Testis (tissue), 2 donors: ENCODE measurements at regions not wholly inside any gene's neighbourhood (a gene's known extent, or its start where the extent isn't known, plus 50 kb on each side); places are given as distances from the start of the nearest gene placed in this dataset.

Experiments used
- POLR2A ChIP-seq: fragments of 450-650 bp; IDR thresholded peaks from one replicate; pipeline ENCODE4 v1.6.1; 2017; ENCODE audit warnings: antibody characterized with exemption, mild to moderate bottlenecking, moderate library complexity
- TF ChIP-seq, protein P1 (sequence below), 3 experiments: fragments of 450-650 bp in 2 of 3; fragments of 200-600 bp in 1 of 3; sonication (generic) in 1 of 3; IDR thresholded peaks; one replicate each; pipeline ENCODE4 v1.5.1; 2016 to 2019; ENCODE audit warnings: antibody characterized with exemption in 3 of 3, mild to moderate bottlenecking in 2 of 3, moderate library complexity in 1 of 3

- TF ChIP-seq POLR2A, result no peak
- TF ChIP-seq, protein P1, sequence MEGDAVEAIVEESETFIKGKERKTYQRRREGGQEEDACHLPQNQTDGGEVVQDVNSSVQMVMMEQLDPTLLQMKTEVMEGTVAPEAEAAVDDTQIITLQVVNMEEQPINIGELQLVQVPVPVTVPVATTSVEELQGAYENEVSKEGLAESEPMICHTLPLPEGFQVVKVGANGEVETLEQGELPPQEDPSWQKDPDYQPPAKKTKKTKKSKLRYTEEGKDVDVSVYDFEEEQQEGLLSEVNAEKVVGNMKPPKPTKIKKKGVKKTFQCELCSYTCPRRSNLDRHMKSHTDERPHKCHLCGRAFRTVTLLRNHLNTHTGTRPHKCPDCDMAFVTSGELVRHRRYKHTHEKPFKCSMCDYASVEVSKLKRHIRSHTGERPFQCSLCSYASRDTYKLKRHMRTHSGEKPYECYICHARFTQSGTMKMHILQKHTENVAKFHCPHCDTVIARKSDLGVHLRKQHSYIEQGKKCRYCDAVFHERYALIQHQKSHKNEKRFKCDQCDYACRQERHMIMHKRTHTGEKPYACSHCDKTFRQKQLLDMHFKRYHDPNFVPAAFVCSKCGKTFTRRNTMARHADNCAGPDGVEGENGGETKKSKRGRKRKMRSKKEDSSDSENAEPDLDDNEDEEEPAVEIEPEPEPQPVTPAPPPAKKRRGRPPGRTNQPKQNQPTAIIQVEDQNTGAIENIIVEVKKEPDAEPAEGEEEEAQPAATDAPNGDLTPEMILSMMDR (IDR thresholded peaks at IDR 0.05), result no peak
Observed at GRCh38 chr4:126468144-126468543, 1153.4 kb downstream of the FAT4 start.
